Astrocyte of the hippocampus (primary cell): ENCODE measurements at regions not wholly inside any gene's neighbourhood (a gene's known extent, or its start where the extent isn't known, plus 50 kb on each side); places are given as distances from the start of the nearest gene placed in this dataset.

Source experiments
- DNase-seq: peaks from one replicate; pipeline ENCODE4 v3.0.0; 2011; ENCODE audit warnings: low read depth, low spot score

- no peak for DNase-seq
Measured at GRCh38 chr13:82829040-82829439, 1053.2 kb downstream of the SLITRK1 start.

GRCh38 chr13:82827724-82828123 is 1054.5 kb downstream of the SLITRK1 start:
- DNase-seq: no peak

- no peak for DNase-seq
Measured at GRCh38 chr13:82822935-82823334, 1059.3 kb downstream of the SLITRK1 start.

- no peak for DNase-seq
Measured at GRCh38 chr13:82817133-82817532, 1065.1 kb downstream of the SLITRK1 start.

GRCh38 chr13:82815791-82816190 is 1066.5 kb downstream of the SLITRK1 start:
- DNase-seq: no peak

- DNase-seq: no peak
Measured at GRCh38 chr13:82803341-82803740, 1078.9 kb downstream of the SLITRK1 start.

GRCh38 chr13:82802528-82802927 is 1079.7 kb downstream of the SLITRK1 start:
- DNase-seq: no peak

- peak; percentile 7 for DNase-seq
Measured at GRCh38 chr13:82800391-82800790, 1081.9 kb downstream of the SLITRK1 start.

GRCh38 chr13:82797876-82798275 is 1084.4 kb downstream of the SLITRK1 start:
- no peak for DNase-seq

GRCh38 chr13:82791035-82791434 is 1091.2 kb downstream of the SLITRK1 start:
- DNase-seq: no peak

- DNase-seq: no peak
Measured at GRCh38 chr13:82772816-82773215, 1109.5 kb downstream of the SLITRK1 start.

- DNase-seq: no peak
Measured at GRCh38 chr13:82766732-82767321, 1115.4 kb downstream of the SLITRK1 start.

- DNase-seq: no peak
Measured at GRCh38 chr13:82758044-82758443, 1124.2 kb downstream of the SLITRK1 start.

GRCh38 chr13:82751206-82751605 is 1131.1 kb downstream of the SLITRK1 start:
- no peak for DNase-seq

- no peak for DNase-seq
Measured at GRCh38 chr13:82749551-82749950, 1132.7 kb downstream of the SLITRK1 start.

- peak; percentile 36 for DNase-seq
Measured at GRCh38 chr13:82747958-82748357, 1134.3 kb downstream of the SLITRK1 start.

- peak; percentile 23 for DNase-seq
Measured at GRCh38 chr13:82747291-82747690, 1135.0 kb downstream of the SLITRK1 start.

- no peak for DNase-seq
Measured at GRCh38 chr13:82740442-82740841, 1141.8 kb downstream of the SLITRK1 start.

- DNase-seq: no peak
Measured at GRCh38 chr13:82739881-82740280, 1142.4 kb downstream of the SLITRK1 start.

GRCh38 chr13:82729401-82729800 is 1152.9 kb downstream of the SLITRK1 start:
- DNase-seq: no peak

GRCh38 chr13:82720986-82721385 is 1161.3 kb downstream of the SLITRK1 start:
- no peak for DNase-seq

- DNase-seq: no peak
Measured at GRCh38 chr13:82719987-82720386, 1162.3 kb downstream of the SLITRK1 start.

- DNase-seq: peak; percentile 68
Measured at GRCh38 chr13:82717249-82717648, 1165.0 kb downstream of the SLITRK1 start.
